Uterus (tissue), 2 donors: ENCODE measurements at regions not wholly inside any gene's neighbourhood (a gene's known extent, or its start where the extent isn't known, plus 50 kb on each side); places are given as distances from the start of the nearest gene placed in this dataset.

Experiments
- POLR2A ChIP-seq, 2 donors: fragments of 450-650 bp; IDR thresholded peaks; one replicate each; pipeline ENCODE4 v1.6.1; 2016; ENCODE audit warnings: antibody characterized with exemption in 2 of 2, mild to moderate bottlenecking in 1 of 2, moderate library complexity in 1 of 2
- TF ChIP-seq, protein P1 (sequence below), 4 experiments: fragments of 200-600 bp in 2 of 4; fragments of 450-650 bp in 2 of 4; sonication (generic) in 2 of 4; IDR thresholded peaks; one replicate each; pipeline ENCODE4 v1.5.1; 2016 to 2019; ENCODE audit warnings: antibody characterized with exemption in 4 of 4, mild to moderate bottlenecking in 2 of 4, moderate library complexity in 1 of 4

DNA sequence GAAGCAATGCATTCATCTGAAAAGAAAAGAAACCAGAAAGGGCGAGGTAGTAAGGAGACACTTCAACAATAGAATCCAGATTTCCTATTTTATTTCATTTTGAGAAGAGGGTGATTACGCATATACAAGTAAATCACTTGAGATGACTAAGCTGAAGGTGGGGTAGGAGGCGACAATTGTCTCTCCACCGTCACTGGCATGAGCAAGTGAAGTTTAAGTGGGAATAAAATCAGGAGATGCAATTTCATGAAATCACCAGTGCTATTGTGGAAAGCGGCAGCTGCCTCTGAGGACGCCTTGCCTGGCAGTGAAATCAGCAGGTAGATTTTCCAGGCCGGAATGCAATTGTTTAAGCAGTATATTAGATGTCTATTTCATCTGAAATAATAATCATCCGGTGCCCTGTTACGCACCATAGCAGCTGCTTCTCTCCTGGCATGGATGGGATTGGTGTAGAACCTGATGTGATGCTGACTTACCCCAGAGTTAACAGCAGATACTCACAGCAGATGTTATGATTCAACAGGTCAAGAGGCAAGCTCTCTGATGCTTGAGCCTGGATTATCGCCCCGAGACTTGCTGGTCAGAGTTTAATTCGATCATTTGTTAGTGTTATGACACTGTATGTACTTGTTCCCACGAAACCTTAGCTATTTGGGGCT is 64.3 kb downstream of the RASL11A start:
- TF ChIP-seq, protein P1, sequence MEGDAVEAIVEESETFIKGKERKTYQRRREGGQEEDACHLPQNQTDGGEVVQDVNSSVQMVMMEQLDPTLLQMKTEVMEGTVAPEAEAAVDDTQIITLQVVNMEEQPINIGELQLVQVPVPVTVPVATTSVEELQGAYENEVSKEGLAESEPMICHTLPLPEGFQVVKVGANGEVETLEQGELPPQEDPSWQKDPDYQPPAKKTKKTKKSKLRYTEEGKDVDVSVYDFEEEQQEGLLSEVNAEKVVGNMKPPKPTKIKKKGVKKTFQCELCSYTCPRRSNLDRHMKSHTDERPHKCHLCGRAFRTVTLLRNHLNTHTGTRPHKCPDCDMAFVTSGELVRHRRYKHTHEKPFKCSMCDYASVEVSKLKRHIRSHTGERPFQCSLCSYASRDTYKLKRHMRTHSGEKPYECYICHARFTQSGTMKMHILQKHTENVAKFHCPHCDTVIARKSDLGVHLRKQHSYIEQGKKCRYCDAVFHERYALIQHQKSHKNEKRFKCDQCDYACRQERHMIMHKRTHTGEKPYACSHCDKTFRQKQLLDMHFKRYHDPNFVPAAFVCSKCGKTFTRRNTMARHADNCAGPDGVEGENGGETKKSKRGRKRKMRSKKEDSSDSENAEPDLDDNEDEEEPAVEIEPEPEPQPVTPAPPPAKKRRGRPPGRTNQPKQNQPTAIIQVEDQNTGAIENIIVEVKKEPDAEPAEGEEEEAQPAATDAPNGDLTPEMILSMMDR (IDR thresholded peaks at IDR 0.05): no peak
- no peak for TF ChIP-seq POLR2A (IDR thresholded peaks at IDR 0.05)
